Ovary (tissue), 3 donors: ENCODE measurements at regions not wholly inside any gene's neighbourhood (a gene's known extent, or its start where the extent isn't known, plus 50 kb on each side); places are given as distances from the start of the nearest gene placed in this dataset.

Source experiments
- EP300 ChIP-seq: sonication (generic); formaldehyde crosslinking; IDR thresholded peaks from one replicate; pipeline ENCODE4 v1.6.1; 2017; ENCODE audit warnings: antibody characterized with exemption
- POLR2A ChIP-seq: fragments of 450-650 bp; IDR thresholded peaks from one replicate; pipeline ENCODE4 v1.6.1; 2017; ENCODE audit warnings: antibody characterized with exemption, mild to moderate bottlenecking, moderate library complexity
- TF ChIP-seq, protein P1 (sequence below), 3 donors: fragments of 450-650 bp in 2 of 3; fragments of 200-600 bp in 1 of 3; IDR thresholded peaks; one replicate each; pipeline versions ENCODE4 v1.5.1 to v1.8.0; 2016 to 2022; ENCODE audit warnings: antibody characterized with exemption in 3 of 3, mild to moderate bottlenecking in 1 of 3
- donor health status: DM: no; HTN: no; CAD: no.

DNA sequence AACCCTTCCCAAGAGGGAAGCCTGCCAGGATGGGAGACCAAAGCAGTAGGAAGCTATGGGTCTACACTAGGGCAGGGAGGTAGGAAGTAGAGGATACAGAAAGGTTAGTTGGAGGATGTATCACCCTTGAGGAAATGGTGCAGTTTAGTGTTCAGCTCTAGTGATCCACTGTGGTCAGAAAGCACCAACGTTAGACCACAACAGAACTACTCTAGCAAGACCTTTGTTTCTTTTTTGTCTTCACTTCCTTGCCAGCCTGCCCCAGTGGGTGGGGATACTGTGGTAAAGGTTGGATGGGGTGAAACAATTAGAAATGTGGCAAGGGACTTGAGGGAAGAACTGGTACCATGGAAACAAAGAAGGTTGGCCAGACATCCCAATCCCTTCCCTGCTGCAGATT is 83.3 kb downstream of the DDIT4L start:
- TF ChIP-seq, protein P1, sequence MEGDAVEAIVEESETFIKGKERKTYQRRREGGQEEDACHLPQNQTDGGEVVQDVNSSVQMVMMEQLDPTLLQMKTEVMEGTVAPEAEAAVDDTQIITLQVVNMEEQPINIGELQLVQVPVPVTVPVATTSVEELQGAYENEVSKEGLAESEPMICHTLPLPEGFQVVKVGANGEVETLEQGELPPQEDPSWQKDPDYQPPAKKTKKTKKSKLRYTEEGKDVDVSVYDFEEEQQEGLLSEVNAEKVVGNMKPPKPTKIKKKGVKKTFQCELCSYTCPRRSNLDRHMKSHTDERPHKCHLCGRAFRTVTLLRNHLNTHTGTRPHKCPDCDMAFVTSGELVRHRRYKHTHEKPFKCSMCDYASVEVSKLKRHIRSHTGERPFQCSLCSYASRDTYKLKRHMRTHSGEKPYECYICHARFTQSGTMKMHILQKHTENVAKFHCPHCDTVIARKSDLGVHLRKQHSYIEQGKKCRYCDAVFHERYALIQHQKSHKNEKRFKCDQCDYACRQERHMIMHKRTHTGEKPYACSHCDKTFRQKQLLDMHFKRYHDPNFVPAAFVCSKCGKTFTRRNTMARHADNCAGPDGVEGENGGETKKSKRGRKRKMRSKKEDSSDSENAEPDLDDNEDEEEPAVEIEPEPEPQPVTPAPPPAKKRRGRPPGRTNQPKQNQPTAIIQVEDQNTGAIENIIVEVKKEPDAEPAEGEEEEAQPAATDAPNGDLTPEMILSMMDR (IDR thresholded peaks at IDR 0.05): no peak
- TF ChIP-seq POLR2A: no peak
- no peak for TF ChIP-seq EP300
